ENCODE measurements at regions not wholly inside any gene's neighbourhood (a gene's known extent, or its start where the extent isn't known, plus 50 kb on each side); places are given as distances from the start of the nearest gene placed in this dataset.

- DNase-seq (no peak), ATAC-seq (no peak)
- WGBS, 4 donors: 62 to 83% (median 65%) methylated on average over 2 of the region's 2 CpGs
- intact Hi-C loops (cut with DNase I): loop anchor here in 1 of 10 donors (10.0 kb wide), 1 partner anchor 1480 kb away; no protein-coding TSS in a partner anchor
- Histone ChIP-seq H3K27ac (no peak overlapping the region), H3K9me3 (no peaks in the 10 kb centered on the region), H3K4me3 (no peak overlapping the region), H3K27me3 (no peaks in the 10 kb centered on the region), H3K36me3 (no peaks in the 10 kb centered on the region), H3K4me1 (no peaks in the 10 kb centered on the region)
- TF ChIP-seq POLR2A (IDR thresholded peaks at IDR 0.05): no peak
- TF ChIP-seq CTCF (IDR thresholded peaks at IDR 0.05): no peak
Measured at GRCh38 chr3:40914475-40914874, 284.8 kb upstream of the CTNNB1 start.

- Histone ChIP-seq H3K9me3 (no peaks in the 10 kb centered on the region), H3K27ac (no peak overlapping the region), H3K4me3 (no peak overlapping the region), H3K27me3 (no peaks in the 10 kb centered on the region), H3K36me3 (no peaks in the 10 kb centered on the region), H3K4me1 (no peaks in the 10 kb centered on the region)
- WGBS, 4 donors: 86 to 90% (median 89%) methylated on average over 6 of the region's 6 CpGs
- DNase-seq (no peak), ATAC-seq (no peak)
- TF ChIP-seq POLR2A (IDR thresholded peaks at IDR 0.05) (no peak), CTCF (IDR thresholded peaks at IDR 0.05) (no peak)
- intact Hi-C loops (cut with DNase I): loop anchor here in 1 of 10 donors (10.0 kb wide), 1 partner anchor 1481 kb away; no protein-coding TSS in a partner anchor
Measured at GRCh38 chr3:40915346-40915865, 283.9 kb upstream of the CTNNB1 start.

GRCh38 chr3:40920041-40920440 is 279.3 kb upstream of the CTNNB1 start:
- intact Hi-C loops (cut with DNase I): no loop called here
- H3K27me3 ChIP-seq: no peaks in the 10 kb centered on the region
- 84 to 87% (median 86%) methylated on average over 2 of the region's 2 CpGs for WGBS, 4 donors
- TF ChIP-seq POLR2A (IDR thresholded peaks at IDR 0.05) (no peak), CTCF (IDR thresholded peaks at IDR 0.05) (no peak)
- no peaks in the 10 kb centered on the region for H3K4me1 ChIP-seq
- no peaks in the 10 kb centered on the region for H3K36me3 ChIP-seq
- no peak overlapping the region for H3K4me3 ChIP-seq
- H3K9me3 ChIP-seq: no peaks in the 10 kb centered on the region
- DNase-seq: no peak
- H3K27ac ChIP-seq: no peak overlapping the region
- ATAC-seq: no peak

- Histone ChIP-seq H3K4me1 (no peaks in the 10 kb centered on the region), H3K4me3 (no peak overlapping the region), H3K27ac (no peak overlapping the region), H3K9me3 (no peaks in the 10 kb centered on the region), H3K36me3 (no peaks in the 10 kb centered on the region), H3K27me3 (no peaks in the 10 kb centered on the region)
- no peak for TF ChIP-seq POLR2A (IDR thresholded peaks at IDR 0.05)
- TF ChIP-seq CTCF (IDR thresholded peaks at IDR 0.05): no peak
- WGBS, 4 donors: 85 to 91% (median 87%) methylated on average over 3 of the region's 3 CpGs
- intact Hi-C loops (cut with DNase I): no loop called here
- DNase-seq: no peak
- ATAC-seq: no peak
Measured at GRCh38 chr3:40921251-40921650, 278.1 kb upstream of the CTNNB1 start.

Measured in heart left ventricle (tissue), 16 donors.